NCI-H187 treated with DMSO at 0.1 percent for 48 hours (cell line): ENCODE measurements at regions not wholly inside any gene's neighbourhood (a gene's known extent, or its start where the extent isn't known, plus 50 kb on each side); places are given as distances from the start of the nearest gene placed in this dataset.

Experiments used
- DNase-seq: peaks from one replicate; lab custom pipeline; 2025; lab: John Stamatoyannopoulos, UW

DNA sequence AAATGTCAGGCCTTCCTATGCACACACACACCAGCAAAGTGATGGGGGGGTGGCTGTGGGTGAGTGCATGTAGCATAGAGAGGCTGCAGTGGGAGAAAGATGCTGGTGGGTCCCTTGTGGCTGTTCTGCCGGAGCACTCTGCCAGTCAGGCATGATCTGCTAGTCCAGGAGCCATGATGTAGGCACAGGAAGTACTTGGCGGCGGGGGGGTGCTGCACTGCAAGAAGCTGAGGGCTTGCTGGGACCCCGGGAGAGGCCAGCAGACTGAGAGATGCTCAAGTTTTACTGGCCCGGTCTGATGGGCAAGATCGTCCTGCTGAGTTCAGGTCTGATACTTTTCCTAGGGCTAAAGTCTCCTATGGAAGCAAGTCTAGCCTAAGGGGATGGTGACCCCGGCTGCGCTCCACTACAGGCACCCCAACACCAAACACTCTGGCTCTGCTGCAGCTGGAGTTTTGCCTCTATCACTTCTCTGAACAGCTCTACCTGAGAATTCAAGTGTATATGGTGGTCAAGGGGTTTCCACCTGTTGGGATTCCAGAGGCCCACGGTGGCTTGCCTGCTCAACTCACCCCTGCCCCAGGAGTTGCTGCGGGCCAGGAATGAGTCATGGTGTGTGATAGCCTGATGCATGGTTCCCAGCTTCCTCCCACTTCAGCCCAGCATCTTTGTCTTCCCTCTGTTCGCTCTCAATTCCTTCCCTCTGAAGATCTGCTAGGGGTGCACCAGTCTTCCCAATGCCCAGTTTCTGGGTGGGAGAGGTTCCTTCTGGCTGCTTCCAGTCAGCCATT is 971.8 kb upstream of the ADGRB3 start:
- DNase-seq, result no peak

DNA sequence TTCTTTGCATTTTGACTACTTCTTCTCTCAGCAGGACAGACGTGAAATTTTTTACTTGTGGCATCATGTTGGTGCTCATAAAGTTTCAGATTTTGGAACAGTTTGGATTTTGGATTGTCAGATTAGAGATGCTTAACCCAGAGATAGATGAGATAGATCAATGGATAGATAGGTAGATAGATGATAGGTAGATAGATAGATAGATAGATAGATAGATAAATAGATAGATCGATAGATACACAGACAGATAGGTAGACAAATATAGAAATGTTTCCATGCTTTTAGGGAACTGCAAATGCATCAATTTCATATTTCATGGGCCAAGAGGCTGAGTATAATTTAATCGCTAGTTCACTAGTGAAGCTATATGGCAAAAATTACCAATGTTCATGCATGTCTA is 981.5 kb upstream of the ADGRB3 start:
- DNase-seq, result no peak

DNA sequence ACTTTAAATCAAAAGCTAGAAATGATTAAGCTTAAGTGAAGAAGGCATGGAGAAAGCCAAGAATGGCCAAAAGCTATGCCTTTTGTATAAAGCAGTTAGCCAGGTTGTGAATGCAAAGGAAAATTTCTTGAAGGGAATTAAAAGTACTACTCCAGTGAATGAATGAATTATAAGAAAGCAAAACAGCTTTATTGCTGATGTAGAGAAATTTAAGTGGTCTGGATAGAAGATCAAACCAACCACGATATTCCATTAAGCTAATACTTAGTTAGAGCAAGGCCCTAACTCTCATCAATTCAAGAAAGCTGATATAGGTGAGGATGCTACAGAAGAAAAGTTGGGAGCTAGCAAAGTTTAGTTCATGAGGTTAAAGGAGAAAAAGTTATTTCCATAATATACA is 988.5 kb upstream of the ADGRB3 start:
- no peak for DNase-seq

DNA sequence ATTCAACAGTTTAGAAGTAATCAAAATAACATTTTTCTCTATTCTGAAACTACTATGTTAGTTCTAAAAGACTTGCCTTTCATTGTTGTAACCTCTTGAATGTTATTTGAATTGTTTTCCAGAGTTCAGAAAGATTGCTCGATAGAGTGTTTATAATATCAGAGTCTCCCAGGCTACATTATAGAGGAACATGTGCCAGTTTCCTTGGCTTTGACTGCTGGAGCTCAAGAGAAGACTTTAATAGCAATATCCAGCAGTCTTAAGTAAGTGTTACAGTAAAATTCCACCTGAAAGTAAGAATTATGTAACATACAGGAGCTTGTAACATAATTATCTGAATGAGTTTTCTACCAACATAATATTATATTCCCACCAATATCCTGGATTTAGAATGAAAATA is 991.8 kb upstream of the ADGRB3 start:
- DNase-seq, result no peak

DNA sequence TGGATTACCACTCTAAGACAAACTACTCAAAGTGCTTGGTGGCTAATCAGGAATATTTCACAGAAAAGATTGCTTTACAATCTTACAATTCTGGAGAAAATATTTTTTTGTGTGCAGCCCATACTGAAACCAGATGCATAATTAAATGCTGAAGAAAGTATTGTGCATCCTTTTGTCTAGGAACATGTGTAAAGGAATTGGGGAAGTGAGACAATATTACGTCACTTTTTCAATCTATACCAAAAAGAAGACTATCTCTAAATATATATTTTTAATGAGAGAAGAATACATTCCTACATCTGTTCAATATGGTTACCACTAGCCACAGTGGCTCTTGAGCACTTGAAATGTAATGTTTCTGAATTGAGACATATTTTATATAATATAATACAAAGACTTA is 992.5 kb upstream of the ADGRB3 start:
- DNase-seq, result no peak

DNA sequence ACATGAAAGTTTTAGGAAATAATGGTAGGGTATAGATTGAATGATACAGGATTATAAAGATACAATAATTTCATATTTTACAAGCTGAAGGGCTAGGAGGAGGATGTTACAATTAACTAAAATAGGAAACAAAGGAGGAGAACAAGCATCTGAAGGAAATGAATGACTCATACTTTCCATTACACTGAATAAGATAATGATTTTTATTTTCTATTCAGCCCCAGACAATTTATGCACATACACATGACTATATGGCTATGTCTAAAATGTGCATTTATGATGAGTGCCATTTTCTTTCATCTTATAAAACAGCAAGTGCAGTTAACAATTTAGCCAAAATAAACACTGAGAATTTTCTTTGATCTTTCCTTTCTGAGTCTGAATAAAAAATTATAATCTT is 994.6 kb upstream of the ADGRB3 start:
- DNase-seq, result no peak

DNA sequence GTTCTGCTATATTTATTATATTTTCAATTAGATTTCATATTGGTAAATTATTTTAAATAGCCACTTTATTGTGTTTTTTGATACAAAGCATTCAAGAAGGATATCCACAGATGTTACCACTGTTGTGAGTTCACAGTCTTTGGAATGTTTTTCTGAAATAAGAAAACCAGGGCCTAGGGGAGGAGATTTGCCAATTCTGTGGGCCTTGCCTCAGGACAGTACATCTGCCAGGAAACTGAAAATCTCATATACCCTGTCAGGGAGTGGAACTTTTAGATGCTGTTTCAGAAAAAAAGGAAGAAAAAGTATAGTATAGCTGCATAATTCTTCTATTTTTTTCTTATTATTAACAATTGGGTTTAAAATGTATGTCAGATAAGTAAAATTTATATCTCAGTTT is 995.9 kb upstream of the ADGRB3 start:
- DNase-seq, result no peak

DNA sequence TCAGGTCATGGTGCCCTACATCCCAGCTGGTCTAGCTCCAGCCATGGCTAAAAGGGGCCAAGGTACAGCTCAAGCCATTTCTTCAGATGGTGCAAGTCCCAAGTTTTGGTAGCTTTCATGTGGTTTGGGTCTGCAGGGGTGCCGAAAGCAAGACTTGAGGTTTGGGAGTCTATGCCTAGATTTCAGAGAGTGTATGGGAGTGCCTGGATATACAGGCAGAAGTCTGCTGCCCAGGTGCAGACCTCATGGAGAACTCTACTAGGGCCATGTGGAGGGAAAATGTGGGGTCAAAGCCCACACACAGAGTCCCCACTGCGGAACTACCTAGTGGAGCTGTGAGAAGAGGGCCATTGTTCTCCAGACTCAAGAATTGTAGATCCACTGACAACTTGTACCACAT is 1000.9 kb upstream of the ADGRB3 start:
- no peak for DNase-seq

DNA sequence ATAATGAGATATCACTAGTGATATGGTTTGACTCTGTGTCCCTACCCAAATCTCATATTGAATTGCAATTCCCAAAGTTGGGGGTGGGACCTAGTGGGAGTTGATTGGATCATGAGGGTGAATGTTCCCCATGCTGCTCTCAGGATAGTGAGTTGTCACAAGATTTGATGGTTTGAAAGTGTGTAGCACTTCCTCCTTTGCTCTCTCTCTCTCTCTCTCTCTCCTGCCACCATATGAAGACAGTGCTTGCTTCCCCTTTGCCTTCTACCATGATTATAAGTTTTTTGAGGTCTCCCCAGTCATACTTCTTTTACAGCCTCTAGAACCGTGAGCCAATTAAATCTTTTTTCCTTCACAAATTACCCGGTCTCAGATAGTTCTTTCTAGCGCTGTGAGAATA is 1002.0 kb upstream of the ADGRB3 start:
- DNase-seq, result no peak

DNA sequence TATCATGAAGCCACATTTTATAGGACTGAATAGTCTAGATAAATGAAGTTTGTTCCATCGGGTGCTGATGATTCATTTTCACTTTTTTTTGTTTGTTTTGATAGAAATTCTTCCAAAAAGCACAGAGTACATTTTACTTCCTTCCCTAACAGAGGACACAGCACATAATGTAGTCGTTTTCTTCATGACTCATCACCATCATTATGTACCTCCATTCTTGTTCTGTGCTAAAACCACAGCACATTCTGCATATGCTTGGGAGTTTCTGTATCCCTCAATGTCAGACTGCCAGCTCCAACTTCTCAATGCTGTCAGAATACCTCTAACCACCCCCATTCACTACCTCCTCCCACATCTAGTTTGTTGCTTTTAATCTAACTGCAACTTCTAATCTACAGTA is 1004.9 kb upstream of the ADGRB3 start:
- no peak for DNase-seq

DNA sequence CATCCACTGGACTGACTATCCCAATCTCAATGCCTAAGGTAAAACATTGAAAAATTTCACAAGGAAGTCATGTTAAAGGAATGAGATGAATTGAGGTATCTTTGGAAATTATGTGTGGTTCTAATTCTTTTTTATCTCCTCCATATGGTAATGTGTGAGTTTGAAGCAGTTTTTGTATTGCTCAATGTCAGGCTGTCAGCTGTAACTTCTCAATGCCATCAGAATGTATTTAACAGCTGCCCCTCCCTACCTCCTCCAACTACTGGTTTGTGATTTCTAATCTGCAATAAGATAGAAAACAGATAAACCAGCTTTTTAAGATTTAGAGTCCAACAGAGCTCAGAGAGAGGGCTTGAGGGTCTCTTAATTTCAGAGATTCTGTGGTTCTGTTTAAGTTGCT is 1005.8 kb upstream of the ADGRB3 start:
- no peak for DNase-seq

DNA sequence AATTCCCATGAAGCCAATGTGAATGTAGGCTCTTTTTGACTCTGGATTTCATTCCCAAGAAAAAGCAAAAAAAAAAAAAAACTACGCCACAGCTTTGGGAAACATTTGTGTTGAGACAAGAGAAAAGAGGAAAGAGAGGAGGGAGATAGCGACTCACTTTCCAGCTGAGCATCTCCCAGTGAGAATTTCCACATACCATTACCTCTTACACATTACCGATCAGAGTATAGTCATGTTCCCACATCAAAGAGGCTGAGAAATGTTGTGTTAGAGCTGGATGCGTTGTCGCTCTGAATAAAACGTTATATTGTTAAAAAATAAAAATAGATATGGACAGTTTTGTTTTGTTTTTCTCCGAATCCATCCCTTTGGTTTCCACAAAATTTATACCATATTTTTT is 1019.3 kb upstream of the ADGRB3 start:
- DNase-seq, result no peak

DNA sequence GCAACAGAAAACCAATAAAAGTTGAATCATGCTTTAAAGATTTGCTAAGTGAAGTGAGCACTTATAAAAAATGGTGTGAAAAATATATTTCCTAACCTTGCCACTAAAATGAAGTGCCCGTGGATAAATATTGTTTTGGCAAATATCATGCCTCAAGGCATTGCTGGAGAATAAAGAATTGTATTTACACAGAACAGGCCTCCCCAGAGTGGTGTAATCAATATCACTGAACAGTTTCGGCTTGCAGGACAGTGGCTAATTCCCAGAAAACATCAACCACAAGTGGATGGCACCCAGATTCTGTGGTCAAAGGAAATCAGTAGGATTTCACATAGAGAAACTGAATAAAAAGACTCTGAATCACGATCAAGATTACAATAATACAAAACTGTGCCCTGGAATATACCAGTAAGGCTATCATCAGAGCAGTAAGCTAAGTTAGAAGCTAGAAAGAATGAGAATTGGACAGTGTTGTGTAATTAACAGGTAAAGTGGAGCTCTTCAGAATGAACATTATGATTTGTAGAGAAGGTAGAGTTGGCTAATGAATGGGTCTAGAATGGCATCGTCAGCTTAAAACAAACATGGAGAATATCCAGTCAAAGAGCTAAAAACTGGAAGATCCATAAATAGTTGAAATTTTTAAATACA is 1026.9 kb upstream of the ADGRB3 start:
- no peak for DNase-seq

DNA sequence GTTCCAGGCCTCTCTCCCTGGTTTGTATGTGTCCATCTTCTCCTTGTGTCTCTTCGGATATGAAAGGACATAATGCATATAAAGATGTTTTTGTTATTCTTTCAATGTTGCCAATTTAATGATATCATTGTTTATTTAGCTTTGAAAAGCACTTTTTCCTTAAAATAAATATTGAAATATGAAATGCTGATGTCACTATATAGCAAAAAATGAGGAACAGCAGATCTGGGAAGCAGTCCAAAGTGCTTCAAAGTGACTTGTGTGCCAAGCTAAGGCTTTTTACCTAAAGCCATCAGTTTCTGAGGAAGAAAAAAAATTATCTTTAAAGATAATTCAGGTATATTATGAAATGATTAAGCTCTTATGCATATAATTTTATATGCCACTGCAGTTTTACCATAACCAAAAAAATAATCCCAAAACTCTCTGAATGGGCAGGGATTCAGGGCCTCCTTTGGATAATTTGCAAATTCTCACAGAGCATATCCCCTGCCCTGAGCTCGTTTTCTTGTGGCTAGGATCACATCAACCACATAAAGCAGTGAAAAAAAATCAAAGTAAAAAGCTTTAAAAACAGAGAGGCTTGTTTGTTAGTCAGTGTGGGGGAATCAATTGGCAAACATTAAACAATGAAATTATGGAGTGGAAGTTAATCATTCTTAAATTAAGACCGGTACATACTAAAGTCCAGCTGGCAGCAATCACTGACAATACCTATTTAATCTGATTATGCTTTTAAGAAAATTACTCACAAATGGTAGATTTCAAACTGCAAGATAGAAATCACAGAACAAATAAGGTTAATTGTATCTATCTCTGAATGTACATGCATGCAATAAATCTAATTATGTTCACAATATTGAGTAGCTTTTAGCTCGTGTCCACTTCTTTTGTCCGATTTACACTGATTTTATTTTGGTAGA is 1027.9 kb upstream of the ADGRB3 start:
- no peak for DNase-seq

DNA sequence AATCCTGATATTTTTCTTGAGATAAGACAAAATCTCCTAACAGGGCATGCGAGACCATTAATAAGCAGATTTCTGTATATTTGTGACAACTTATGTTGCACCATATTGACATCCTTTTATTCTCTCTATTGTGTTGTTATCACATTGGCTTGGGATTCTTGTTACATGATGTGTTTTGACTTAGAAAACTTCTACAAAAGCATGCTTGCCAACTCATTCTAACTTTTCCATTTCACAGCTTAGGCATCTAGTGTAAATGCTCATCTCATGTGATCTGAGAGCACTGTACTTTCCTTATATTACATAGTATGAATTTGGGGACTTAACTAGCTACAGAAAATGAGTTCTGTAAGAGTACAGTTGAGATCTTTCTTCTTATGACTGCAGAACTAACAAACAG is 1040.7 kb upstream of the ADGRB3 start:
- no peak for DNase-seq

DNA sequence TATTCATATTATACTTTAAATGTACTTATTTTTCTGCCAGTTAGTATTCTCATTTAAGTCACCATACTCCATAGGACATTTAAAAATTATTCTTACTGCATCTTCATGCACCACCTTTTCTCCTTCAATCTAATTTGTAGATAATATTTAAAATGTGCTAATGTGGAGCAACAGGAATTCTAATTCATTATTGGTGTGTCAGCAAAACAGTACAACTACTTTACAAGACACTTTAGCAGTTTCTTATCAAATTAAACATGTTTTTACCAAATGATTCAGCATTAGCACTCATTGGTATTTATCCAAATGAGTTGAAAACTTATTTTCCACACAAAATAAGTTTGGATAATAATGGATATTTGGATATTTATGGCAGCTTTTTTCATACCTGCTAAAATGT is 1041.8 kb upstream of the ADGRB3 start:
- no peak for DNase-seq

DNA sequence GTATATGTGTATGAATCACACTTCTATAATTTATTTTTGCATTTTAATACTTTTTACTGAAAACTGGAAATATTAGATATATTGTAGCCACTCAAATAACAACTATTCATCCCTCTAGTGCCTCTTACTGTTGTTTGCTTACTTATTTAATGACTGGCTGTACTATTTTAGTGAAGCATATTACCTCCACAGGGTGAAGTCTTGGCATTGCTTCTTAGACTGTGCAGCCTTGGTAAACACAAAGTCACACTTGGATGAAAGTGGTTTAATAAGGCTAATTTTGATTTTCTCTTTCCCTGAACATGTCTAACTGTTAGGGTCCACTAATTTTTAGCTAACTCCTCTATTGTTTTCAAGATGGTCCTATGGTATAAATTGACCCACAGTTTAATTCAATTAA is 1043.2 kb upstream of the ADGRB3 start:
- DNase-seq, result no peak

DNA sequence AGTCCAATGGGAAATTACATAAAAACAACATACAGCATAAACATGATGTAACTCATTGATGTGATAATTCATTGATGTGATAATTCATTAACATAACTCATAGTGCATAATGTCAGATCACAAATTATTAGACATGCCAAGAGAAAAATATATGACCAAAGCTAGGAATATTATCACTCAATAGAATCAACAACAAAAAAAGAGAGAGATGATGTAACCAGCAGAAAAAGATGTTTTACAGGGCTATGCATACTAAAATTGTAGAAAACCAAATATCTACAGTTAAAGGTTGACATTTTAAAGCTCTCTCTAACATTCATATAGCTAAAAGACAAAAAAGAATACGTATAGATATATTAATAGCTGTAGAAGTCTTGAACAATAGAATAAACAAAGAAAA is 1067.2 kb upstream of the ADGRB3 start:
- DNase-seq, result no peak

DNA sequence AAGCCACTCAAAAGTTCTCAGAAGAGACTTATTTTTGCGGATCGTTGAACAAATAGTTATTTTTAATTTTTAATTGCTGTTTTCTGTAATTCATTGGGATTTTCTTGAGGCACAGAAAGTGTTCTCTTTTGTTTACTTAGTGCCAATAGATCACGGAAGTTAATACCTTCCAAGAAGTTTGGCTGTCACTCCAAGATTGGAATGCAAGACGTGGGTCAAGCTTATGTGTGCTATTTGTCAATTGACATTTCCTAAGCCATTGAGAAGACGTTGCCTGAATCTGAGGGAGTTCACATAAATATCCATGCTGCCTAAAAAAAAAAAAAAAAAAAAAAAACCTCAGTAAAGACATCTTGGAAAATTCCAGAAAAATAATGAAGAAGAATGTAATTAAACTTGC is 1071.4 kb upstream of the ADGRB3 start:
- DNase-seq, result no peak

DNA sequence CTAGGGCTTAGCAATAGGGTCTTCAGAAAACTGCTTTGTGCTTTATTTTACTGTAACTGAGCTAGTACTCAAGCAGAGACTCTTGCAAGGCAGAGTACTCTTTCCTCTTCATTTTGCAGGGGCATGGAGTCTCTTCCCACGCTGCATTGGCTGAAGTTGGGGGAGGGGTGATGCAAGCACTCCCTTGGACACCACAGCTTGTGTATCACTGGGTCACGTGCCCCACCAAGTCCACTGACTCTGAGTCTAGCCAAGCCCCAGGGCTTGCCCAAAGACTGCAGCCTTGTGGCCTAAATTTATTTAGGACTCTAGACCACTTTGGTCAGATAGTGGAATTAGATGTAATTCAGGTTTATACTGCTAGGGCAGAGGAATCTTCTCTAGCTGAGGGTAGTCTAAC is 1075.0 kb upstream of the ADGRB3 start:
- DNase-seq, result no peak

DNA sequence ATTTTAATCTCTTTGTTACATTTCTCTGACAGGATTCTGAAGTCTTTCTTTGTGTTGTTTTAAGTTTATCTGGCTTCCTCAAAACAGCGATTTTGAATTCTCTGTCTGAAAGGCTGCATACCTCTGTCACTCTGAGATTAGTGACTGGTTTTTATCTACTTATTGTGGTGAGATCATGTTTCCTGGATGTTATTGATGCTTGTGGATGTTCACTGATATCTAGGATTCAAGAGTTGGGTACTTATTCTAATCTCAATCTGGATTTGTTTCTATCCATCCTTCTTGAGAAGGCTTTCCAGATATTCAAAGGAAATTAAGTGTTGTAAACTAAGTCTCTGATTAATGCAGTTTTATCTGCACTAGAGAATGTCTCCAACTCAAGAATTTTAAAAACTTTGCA is 1076.1 kb upstream of the ADGRB3 start:
- DNase-seq, result no peak

DNA sequence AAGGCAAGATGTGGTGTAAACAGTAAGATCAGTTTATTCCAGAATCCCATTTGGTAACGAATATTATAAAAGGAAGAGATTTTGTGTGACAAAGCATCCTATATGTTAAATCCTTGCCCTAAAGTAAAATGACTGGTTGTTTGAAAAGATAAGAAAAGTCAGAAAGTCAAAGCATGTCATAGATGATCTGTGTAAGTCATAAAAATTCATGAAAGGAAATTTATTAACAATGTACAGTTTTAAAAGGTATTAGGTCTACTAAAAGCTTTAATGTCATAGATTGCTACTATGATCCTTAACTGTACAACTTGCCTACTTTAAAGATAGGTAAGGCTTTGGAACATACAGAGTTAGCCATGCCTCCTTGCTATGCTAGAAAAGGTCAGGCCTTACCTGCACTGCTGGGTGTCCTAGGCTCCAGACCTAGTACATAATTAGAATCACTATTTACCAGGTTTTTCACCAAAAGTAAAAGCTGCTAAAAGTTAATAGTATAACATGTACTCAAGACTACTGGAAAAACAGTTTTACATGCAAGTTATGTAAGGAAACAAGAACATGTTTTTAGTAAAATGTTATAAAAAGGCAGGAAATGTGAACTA is 1090.1 kb upstream of the ADGRB3 start:
- DNase-seq, result no peak

DNA sequence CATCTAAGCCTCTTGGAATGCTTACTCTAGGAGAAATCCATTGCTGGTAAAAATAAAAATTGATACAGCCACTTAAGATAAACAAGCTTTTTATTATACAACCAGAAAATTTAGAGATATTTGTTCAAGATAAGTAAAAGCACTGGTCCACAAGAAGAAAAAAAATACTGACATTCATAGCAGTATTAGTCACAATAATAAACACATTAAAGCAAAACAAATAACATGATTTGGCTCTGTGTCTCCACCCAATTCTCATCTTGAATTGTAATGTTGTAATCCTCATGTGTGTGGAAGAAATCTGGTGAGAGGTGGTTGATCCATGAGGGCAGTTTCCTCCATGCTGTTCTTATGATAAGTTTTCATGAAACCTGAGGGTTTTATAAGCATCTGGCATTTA is 1093.5 kb upstream of the ADGRB3 start:
- no peak for DNase-seq
